Stomach (tissue), 8 donors: ENCODE measurements at regions not wholly inside any gene's neighbourhood (a gene's known extent, or its start where the extent isn't known, plus 50 kb on each side); places are given as distances from the start of the nearest gene placed in this dataset.
A peak's percentile ranks its signal among the peaks of the same experiment; 100 is the strongest.

Experiments used
- DNase-seq, 2 donors: peaks; one replicate each; pipeline versions ENCODE4 v3.0.0 to v3.0.0-alpha.2; 2013 to 2019
- H3K27ac ChIP-seq, 5 donors: fragments of 200-600 bp in 4 of 5; sonication (generic) in 4 of 5; one replicate each; pipeline ENCODE4 v1.5.1; 2013 to 2019; ENCODE audit warnings: mild to moderate bottlenecking in 1 of 5, moderate library complexity in 1 of 5
- H3K27me3 ChIP-seq, 3 donors: fragments of 200-600 bp; sonication (generic); one replicate each; pipeline ENCODE4 v1.5.1; 2017 to 2019; ENCODE audit warnings: mixed run types in 1 of 3
- H3K36me3 ChIP-seq, 4 donors: fragments of 200-600 bp; sonication (generic); 1 replicate in 3 of 4; 2 replicates in 1 of 4; pipeline ENCODE4 v1.5.1; 2016 to 2019
- H3K4me1 ChIP-seq, 4 donors: fragments of 200-600 bp; sonication (generic); one replicate each; pipeline ENCODE4 v1.5.1; 2016 to 2019
- H3K4me3 ChIP-seq, 4 donors: fragments of 200-600 bp; sonication (generic) in 3 of 4; one replicate each; pipeline ENCODE4 v1.5.1; 2016 to 2019; ENCODE audit warnings: mild to moderate bottlenecking in 1 of 4
- H3K9me3 ChIP-seq, 4 donors: fragments of 200-600 bp; sonication (generic); one replicate each; pipeline ENCODE4 v1.5.1; 2016 to 2019
- EP300 ChIP-seq: sonication (generic); formaldehyde crosslinking; IDR thresholded peaks from one replicate; pipeline ENCODE4 v1.6.1; 2017; ENCODE audit warnings: antibody characterized with exemption
- POLR2A ChIP-seq, 4 donors: fragments of 450-650 bp; IDR thresholded peaks; one replicate each; pipeline ENCODE4 v1.6.1; 2016; ENCODE audit warnings: antibody characterized with exemption in 4 of 4, control low read depth in 2 of 4, mild to moderate bottlenecking in 1 of 4, moderate library complexity in 1 of 4
- POLR2AphosphoS5 ChIP-seq, 3 donors: sonication (generic); formaldehyde crosslinking; IDR thresholded peaks; one replicate each; pipeline ENCODE4 v1.6.1; 2016; ENCODE audit warnings: antibody characterized with exemption in 3 of 3
- WGBS, 5 donors: extraction: QIAGEN DNeasy Blood & Tissue Kit in 3 of 5; methylation state at CpG; one replicate each; pipeline versions ENCODE4 v1.1.5 to v1.1.7; 2013 to 2018; 5-methylcytosine and 5-hydroxymethylcytosine counted together
- intact Hi-C: fragments of 100-400 bp; cut with DNase I; formaldehyde crosslinking; loops from one replicate; pipeline ENCODE4 v1.15.1; 2023; ENCODE audit warnings: low total_unique reads
- TF ChIP-seq, protein P1 (sequence below), 7 experiments: fragments of 450-650 bp in 4 of 7; fragments of 200-600 bp in 3 of 7; sonication (generic) in 3 of 7; IDR thresholded peaks; one replicate each; pipeline ENCODE4 v1.5.1; 2016 to 2019; ENCODE audit warnings: antibody characterized with exemption in 7 of 7, control low read depth in 2 of 7, mild to moderate bottlenecking in 1 of 7
- donor health status: healthy with polysubstance abuse.
- donor health status: Bipolar disorder and iron deficiency.
- donor health status: healthy.

DNA sequence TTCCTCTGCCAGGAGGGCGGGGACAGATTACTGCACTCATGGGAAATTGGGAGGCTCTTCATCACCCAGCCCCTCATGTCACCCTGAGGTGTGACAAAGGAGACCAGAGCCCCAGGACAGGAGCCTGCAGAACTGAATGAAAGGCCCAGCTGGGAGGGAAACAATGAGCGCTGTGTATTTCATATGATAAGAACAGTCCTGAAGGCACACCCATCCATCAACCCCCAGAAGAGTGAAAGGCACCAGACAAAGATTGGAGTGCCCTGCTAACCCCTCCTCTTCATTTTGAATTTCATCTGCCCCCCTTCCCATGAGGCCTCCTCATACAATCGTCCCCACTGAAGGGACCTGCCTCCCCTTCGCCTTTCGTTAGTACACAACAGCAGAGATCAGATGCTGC lies 160.0 kb upstream of the PRICKLE2 start:
- Histone ChIP-seq H3K4me1 (peaks cover 0 to 13% (median 3%) of the 10 kb centered on the region in 4 donors), H3K36me3 (no peaks in the 10 kb centered on the region), H3K9me3 (peaks cover 0 to 3% (median 0%) of the 10 kb centered on the region in 4 donors), H3K4me3 (no peak overlapping the region), H3K27ac (no peak overlapping the region), H3K27me3 (no peaks in the 10 kb centered on the region)
- 50 to 72% (median 65%) methylated on average over 5 of the region's 5 CpGs for whole genome bisulfite sequencing, 5 donors
- TF ChIP-seq EP300 = no peak
- no peak for TF ChIP-seq POLR2AphosphoS5 (IDR thresholded peaks at IDR 0.05)
- no peak for TF ChIP-seq POLR2A (IDR thresholded peaks at IDR 0.05)
- TF ChIP-seq, protein P1, sequence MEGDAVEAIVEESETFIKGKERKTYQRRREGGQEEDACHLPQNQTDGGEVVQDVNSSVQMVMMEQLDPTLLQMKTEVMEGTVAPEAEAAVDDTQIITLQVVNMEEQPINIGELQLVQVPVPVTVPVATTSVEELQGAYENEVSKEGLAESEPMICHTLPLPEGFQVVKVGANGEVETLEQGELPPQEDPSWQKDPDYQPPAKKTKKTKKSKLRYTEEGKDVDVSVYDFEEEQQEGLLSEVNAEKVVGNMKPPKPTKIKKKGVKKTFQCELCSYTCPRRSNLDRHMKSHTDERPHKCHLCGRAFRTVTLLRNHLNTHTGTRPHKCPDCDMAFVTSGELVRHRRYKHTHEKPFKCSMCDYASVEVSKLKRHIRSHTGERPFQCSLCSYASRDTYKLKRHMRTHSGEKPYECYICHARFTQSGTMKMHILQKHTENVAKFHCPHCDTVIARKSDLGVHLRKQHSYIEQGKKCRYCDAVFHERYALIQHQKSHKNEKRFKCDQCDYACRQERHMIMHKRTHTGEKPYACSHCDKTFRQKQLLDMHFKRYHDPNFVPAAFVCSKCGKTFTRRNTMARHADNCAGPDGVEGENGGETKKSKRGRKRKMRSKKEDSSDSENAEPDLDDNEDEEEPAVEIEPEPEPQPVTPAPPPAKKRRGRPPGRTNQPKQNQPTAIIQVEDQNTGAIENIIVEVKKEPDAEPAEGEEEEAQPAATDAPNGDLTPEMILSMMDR (IDR thresholded peaks at IDR 0.05) = no peak
- intact Hi-C loops = no loop called here
- DNase-seq = peak in 1 of 2 donors; percentile 44

DNA sequence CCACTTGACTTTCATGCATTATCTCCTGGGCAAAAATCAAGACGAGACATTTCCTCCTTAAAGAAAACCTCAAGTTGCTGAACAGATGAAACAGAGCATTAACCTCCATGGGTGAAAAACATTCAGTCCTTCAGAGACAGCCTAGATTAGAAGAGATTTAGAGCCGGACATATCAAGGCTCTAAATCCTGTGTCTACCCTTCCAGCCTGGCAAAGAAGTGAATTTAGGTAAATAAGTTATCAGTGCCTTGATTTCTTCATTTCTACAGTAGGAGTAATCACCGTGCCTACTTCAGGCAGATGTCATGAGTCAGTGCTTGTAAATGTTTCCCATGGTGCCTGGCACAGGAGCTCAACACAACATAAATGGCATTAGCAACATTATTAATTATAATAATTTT lies 159.3 kb upstream of the PRICKLE2 start:
- no peak for DNase-seq
- intact Hi-C loops = no loop called here
- Histone ChIP-seq H3K36me3 (no peaks in the 10 kb centered on the region), H3K27me3 (no peaks in the 10 kb centered on the region), H3K9me3 (peaks cover 0 to 3% (median 0%) of the 10 kb centered on the region in 4 donors), H3K4me1 (peaks cover 0 to 13% (median 3%) of the 10 kb centered on the region in 4 donors), H3K4me3 (no peak overlapping the region), H3K27ac (no peak overlapping the region)
- WGBS, 5 donors = 64 to 76% (median 70%) methylated on average over 3 of the region's 3 CpGs
- no peak for TF ChIP-seq POLR2AphosphoS5 (IDR thresholded peaks at IDR 0.05)
- no peak for TF ChIP-seq EP300
- TF ChIP-seq, protein P1 (IDR thresholded peaks at IDR 0.05) = no peak
- no peak for TF ChIP-seq POLR2A (IDR thresholded peaks at IDR 0.05)

DNA sequence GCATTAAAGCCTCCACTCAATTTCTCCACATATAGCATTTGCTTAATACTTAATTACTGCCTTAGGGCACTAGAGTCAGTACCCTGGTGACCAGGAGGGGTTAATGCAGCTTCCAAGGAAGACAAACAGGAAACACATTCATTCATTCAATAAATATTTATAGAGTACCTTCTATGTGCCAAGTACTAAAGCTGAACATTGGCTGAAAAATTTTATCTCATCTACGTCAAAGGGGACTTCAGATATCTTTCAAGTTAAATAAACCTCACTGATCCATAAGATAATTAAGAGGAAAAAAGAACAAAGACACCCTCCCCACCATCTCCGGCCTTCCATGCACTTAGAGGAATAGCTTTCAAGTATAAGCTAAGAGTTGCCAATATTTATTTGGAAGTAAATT lies 156.9 kb upstream of the PRICKLE2 start:
- no peak for DNase-seq
- Histone ChIP-seq H3K27me3 (no peaks in the 10 kb centered on the region), H3K9me3 (peaks cover 0 to 3% (median 0%) of the 10 kb centered on the region in 4 donors), H3K27ac (peak overlapping the region in 2 of 5 donors; percentile 14 to 44), H3K36me3 (no peaks in the 10 kb centered on the region), H3K4me3 (no peak overlapping the region), H3K4me1 (peaks cover 0 to 13% (median 3%) of the 10 kb centered on the region in 4 donors)
- 17 to 29% (median 18%) methylated on average over 2 of the region's 2 CpGs for WGBS, 5 donors
- intact Hi-C loops = no loop called here
- TF ChIP-seq POLR2AphosphoS5 (IDR thresholded peaks at IDR 0.05) (no peak), EP300 (no peak), POLR2A (IDR thresholded peaks at IDR 0.05) (no peak)
- TF ChIP-seq, protein P1 (IDR thresholded peaks at IDR 0.05) = no peak

DNA sequence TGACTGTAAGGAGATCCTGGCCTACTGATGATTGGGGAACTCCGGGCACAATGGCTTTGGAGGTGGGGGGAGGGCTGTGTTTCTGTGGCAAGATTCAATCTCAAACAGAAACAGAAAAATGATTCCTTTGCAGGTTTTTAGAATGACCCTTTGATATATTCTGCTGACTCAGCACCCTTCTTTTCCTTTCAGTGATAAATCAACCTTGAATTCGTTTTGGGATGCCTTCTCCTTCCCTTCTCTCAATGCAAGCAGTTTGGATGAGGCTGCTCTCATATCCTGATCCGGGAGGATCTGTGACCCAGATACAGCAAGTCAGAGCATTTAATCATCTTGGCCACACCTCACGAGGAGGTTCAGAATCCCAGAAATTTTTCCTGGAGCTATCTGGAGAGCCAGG lies 156.1 kb upstream of the PRICKLE2 start:
- TF ChIP-seq POLR2AphosphoS5 (IDR thresholded peaks at IDR 0.05) = no peak
- TF ChIP-seq, protein P1 (IDR thresholded peaks at IDR 0.05) = no peak
- no peak for TF ChIP-seq EP300
- no peak for TF ChIP-seq POLR2A (IDR thresholded peaks at IDR 0.05)
- Histone ChIP-seq H3K4me1 (peaks cover 0 to 13% (median 3%) of the 10 kb centered on the region in 4 donors), H3K27me3 (no peaks in the 10 kb centered on the region), H3K9me3 (peaks cover 0 to 3% (median 0%) of the 10 kb centered on the region in 4 donors), H3K27ac (peak overlapping the region in 2 of 5 donors; percentile 14 to 44), H3K36me3 (no peaks in the 10 kb centered on the region), H3K4me3 (no peak overlapping the region)
- 61 to 75% (median 71%) methylated on average over 4 of the region's 4 CpGs for WGBS, 5 donors
- intact Hi-C loops = no loop called here
- no peak for DNase-seq
